ENCODE measurements at regions not wholly inside any gene's neighbourhood (a gene's known extent, or its start where the extent isn't known, plus 50 kb on each side); places are given as distances from the start of the nearest gene placed in this dataset.

DNA sequence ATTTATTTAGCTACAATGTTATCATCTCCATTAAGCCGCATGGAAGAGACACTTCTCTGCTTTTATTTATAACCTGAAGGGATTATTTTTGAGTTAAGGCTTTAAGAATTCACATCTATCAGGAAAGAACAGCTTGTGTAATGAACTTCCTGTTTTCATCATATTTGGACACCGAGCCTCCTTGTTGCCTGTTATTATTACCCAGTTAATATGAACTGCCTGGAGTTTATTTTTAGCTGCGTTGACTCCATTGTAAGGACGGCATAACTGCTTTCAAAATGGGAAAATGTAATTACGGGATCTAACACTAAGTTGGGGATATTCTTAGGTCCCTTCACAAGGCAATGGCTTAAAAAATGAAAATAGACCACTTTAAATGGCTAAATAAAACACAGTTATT is 89.0 kb upstream of the NR4A3 start:
- TF ChIP-seq GATA2 (IDR thresholded peaks at IDR 0.05; ENCODE audit: low read depth, low read length), result no peak
- TF ChIP-seq GATA3 (IDR thresholded peaks at IDR 0.05; ENCODE audit: low read depth, low read length), result no peak
